ENCODE measurements at regions not wholly inside any gene's neighbourhood (a gene's known extent, or its start where the extent isn't known, plus 50 kb on each side); places are given as distances from the start of the nearest gene placed in this dataset.

GRCh38 chrX:69299285-69299684, 134.0 kb upstream of the PJA1 start:
- Histone ChIP-seq H3K4me1 (ENCODE audit: control insufficient read depth, insufficient read depth, low read length) (no peaks in the 10 kb centered on the region), H3K9me3 (ENCODE audit: control insufficient read depth, insufficient read depth, low read depth, low read length) (no peaks in the 10 kb centered on the region), H3K27me3 (ENCODE audit: control insufficient read depth, insufficient read depth, low read length) (no peaks in the 10 kb centered on the region), H3K36me3 (ENCODE audit: control insufficient read depth, insufficient read depth, low read length) (no peaks in the 10 kb centered on the region), H3K27ac (ENCODE audit: low read length) (no peak overlapping the region), H3K4me3 (ENCODE audit: low read depth in 2 of 2, low read length in 2 of 2) (no peak overlapping the region)
- ChIA-PET POLR2A (no interaction called here), CTCF (no interaction called here)
- intact Hi-C loops (cut with micrococcal nuclease; ENCODE audit: unreplicated experiment) = no loop called here
- ATAC-seq (no peak), DNase-seq (ENCODE audit: low read depth, low spot score) (no peak)
- no TSS peak for BruUV-seq (replicated peaks)
- TF ChIP-seq POLR2AphosphoS5 (IDR thresholded peaks at IDR 0.05; ENCODE audit: low read depth, low read length) = no peak
- TF ChIP-seq TCF7L2 (IDR thresholded peaks at IDR 0.05; ENCODE audit: low read depth, low read length) = no peak
- no peak for TF ChIP-seq REST (IDR thresholded peaks at IDR 0.05; ENCODE audit: insufficient read depth in 1 of 2, low read depth in 2 of 2, low read length in 1 of 2)
- TF ChIP-seq SIN3A (IDR thresholded peaks at IDR 0.05; ENCODE audit: borderline replicate concordance, insufficient read depth, low read depth, low read length) = no peak
- no peak for TF ChIP-seq CTCF (IDR thresholded peaks at IDR 0.05)
- in situ Hi-C loops (cut with HindIII; ENCODE audit: low pct_unique_long_range_greater_than_20kb, low sequenced_read_pairs) = no loop called here

- no TSS peak for BruUV-seq (replicated peaks)
- Histone ChIP-seq H3K4me3 (ENCODE audit: low read depth in 2 of 2, low read length in 2 of 2) (no peak overlapping the region), H3K9me3 (ENCODE audit: control insufficient read depth, insufficient read depth, low read depth, low read length) (no peaks in the 10 kb centered on the region), H3K36me3 (ENCODE audit: control insufficient read depth, insufficient read depth, low read length) (no peaks in the 10 kb centered on the region), H3K4me1 (ENCODE audit: control insufficient read depth, insufficient read depth, low read length) (no peaks in the 10 kb centered on the region), H3K27me3 (ENCODE audit: control insufficient read depth, insufficient read depth, low read length) (no peaks in the 10 kb centered on the region), H3K27ac (ENCODE audit: low read length) (no peak overlapping the region)
- CTCF ChIA-PET = no interaction called here
- ATAC-seq (no peak), DNase-seq (ENCODE audit: low read depth, low spot score) (no peak)
- in situ Hi-C loops (cut with HindIII; ENCODE audit: low pct_unique_long_range_greater_than_20kb, low sequenced_read_pairs) = no loop called here
- POLR2A ChIA-PET = no interaction called here
- TF ChIP-seq TCF7L2 (IDR thresholded peaks at IDR 0.05; ENCODE audit: low read depth, low read length) (no peak), REST (IDR thresholded peaks at IDR 0.05; ENCODE audit: insufficient read depth in 1 of 2, low read depth in 2 of 2, low read length in 1 of 2) (no peak), SIN3A (IDR thresholded peaks at IDR 0.05; ENCODE audit: borderline replicate concordance, insufficient read depth, low read depth, low read length) (no peak), CTCF (IDR thresholded peaks at IDR 0.05) (no peak)
- intact Hi-C loops (cut with micrococcal nuclease; ENCODE audit: unreplicated experiment) = no loop called here
These were observed 133.3 kb upstream of the PJA1 start for GRCh38 chrX:69298466-69299140.
